ENCODE measurements at regions not wholly inside any gene's neighbourhood (a gene's known extent, or its start where the extent isn't known, plus 50 kb on each side); places are given as distances from the start of the nearest gene placed in this dataset.

DNA sequence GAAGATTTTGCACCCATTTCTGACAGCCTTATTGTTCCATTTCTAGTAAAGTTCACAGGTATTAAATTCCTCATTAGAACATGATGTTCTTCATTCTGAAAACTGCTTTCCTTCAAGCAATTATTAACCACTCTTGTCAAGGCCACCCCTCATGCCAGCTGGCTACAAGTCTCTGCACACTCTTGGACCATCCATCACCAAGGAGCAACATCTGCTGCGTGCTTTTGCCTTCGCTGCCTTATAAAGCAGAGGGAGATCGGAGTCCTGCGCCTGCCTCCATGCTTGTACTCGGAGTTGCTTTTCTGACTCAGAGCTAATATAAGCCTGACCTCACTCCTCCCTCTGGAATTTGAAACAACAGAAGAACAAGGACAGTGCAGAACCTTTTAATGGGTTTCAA lies 529.9 kb upstream of the DPP6 start:
- no peak overlapping the region for H3K4me3 ChIP-seq (ENCODE audit: low read depth, low read length)
- TF ChIP-seq, protein P1, sequence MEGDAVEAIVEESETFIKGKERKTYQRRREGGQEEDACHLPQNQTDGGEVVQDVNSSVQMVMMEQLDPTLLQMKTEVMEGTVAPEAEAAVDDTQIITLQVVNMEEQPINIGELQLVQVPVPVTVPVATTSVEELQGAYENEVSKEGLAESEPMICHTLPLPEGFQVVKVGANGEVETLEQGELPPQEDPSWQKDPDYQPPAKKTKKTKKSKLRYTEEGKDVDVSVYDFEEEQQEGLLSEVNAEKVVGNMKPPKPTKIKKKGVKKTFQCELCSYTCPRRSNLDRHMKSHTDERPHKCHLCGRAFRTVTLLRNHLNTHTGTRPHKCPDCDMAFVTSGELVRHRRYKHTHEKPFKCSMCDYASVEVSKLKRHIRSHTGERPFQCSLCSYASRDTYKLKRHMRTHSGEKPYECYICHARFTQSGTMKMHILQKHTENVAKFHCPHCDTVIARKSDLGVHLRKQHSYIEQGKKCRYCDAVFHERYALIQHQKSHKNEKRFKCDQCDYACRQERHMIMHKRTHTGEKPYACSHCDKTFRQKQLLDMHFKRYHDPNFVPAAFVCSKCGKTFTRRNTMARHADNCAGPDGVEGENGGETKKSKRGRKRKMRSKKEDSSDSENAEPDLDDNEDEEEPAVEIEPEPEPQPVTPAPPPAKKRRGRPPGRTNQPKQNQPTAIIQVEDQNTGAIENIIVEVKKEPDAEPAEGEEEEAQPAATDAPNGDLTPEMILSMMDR (IDR thresholded peaks at IDR 0.05; ENCODE audit: insufficient read depth, low read depth, low read length) = no peak
- DNase-seq (ENCODE audit: low read depth) = no peak

DNA sequence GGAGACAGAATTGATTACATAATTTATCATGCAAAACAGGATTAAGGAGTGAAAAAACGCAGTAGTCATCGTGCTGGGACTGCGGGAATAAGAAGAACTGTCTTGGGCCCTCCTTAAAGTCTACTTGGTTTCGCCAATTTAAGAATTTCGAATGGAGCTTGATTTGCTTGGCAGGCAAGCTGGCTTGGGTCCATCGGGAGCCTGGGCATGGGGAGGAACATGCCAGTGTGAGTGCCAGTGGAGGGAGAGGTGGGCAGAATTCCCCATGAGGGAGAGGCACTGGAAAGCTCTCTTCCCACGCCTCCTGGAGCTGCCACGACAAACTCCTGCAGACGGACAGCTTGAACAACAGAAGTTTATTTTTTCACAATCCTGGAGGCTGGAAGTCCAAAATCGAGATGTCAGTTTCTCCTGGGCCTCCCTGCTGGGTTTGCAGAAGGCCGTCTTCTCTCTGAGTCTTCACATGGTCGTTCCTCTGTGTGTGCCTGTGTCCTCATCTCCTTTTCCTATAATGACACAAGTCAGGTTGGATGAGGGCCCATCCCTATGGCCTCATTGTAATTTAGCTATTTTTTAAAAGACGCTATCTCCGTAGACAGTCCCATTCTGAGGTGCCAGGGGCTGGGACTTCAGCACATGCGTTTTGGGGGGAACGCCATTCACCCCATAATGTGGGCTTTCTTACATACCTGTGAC lies 528.7 kb upstream of the DPP6 start:
- TF ChIP-seq, protein P1 (IDR thresholded peaks at IDR 0.05; ENCODE audit: insufficient read depth, low read depth, low read length) = no peak

DNA sequence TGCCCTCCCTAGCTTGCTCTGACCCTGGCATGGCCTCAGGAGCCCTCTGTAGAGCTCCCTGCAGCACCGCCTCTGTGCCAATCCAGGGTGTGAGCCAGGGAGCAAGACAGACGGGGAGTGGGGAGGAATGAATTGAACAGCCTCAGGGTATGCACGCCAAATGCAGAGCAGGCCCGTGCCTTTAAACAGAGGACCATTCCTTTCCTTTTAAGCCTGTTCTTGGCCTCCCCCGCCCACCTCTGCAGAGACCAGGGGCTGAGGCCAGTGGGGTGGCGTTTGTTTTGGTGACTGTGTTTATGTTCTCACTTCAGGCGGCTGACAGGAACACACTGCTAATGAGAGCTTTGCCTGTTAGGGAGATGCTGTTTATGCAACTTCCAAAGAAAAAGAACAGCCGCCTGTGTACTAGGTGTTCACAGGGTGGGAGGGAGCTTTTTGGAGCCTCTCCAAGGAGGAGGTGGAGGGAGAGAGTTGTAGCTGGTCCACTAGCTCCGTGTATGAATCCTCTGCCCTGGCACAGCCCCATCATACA lies 528.1 kb upstream of the DPP6 start:
- no peak overlapping the region for H3K4me3 ChIP-seq (ENCODE audit: low read depth, low read length)
- no peak for DNase-seq (ENCODE audit: low read depth)
- TF ChIP-seq, protein P1 (IDR thresholded peaks at IDR 0.05; ENCODE audit: insufficient read depth, low read depth, low read length) = no peak

More for the DNA sequence above, 528.7 kb upstream of the DPP6 start:
- H3K4me3 ChIP-seq (ENCODE audit: low read depth, low read length) = no peak overlapping the region
- DNase-seq (ENCODE audit: low read depth) = no peak

DNA sequence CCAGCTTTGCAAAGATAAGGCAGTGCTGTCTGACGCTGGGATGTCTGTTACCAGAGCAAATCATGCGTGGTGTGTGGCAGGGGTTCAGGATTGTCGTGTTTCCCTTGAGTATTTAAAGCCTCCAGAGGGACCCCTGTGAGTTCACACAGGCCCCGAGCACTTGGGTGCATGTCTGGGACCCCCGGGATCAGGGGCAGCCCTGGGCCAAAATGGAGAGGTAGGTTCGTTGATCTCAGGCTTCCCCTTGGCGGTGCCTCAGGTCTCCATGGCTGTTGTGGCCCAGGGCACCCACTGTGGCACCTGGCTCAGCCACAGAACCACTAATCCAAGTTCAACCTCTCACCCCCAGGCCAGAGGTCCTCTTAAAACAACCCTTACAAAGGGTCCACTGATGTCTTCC lies 523.1 kb upstream of the DPP6 start:
- TF ChIP-seq, protein P1 (IDR thresholded peaks at IDR 0.05; ENCODE audit: insufficient read depth, low read depth, low read length) = no peak
- DNase-seq (ENCODE audit: low read depth) = no peak

DNA sequence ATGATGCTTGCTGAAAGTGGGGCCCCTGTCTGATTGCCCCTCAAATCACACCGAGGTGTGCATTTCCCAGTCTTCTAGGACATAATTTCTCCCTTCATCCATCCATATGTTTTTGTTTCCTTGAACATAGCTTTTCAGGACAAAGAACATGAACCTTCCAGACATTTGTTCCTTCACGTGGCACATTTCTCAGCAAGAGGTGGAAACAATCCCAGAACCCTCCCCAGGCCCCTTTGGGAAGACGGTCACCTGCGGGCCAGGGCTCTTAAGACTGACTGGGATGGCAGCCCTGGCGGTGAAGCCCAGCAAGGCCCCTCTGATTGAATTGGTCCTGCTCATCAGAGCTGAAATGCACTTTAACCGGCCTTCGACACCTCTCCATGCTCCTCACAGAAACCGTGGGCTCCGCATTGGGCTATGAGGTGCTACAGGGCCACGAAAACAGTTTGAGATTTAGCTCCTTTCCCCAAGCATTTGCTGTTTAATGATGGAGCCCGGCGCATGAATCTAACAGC lies 522.5 kb upstream of the DPP6 start:
- TF ChIP-seq, protein P1 (IDR thresholded peaks at IDR 0.05; ENCODE audit: insufficient read depth, low read depth, low read length) = no peak
- DNase-seq (ENCODE audit: low read depth) = no peak

More for the DNA sequence above, 523.1 kb upstream of the DPP6 start:
- no peak overlapping the region for H3K4me3 ChIP-seq (ENCODE audit: low read depth, low read length)

DNA sequence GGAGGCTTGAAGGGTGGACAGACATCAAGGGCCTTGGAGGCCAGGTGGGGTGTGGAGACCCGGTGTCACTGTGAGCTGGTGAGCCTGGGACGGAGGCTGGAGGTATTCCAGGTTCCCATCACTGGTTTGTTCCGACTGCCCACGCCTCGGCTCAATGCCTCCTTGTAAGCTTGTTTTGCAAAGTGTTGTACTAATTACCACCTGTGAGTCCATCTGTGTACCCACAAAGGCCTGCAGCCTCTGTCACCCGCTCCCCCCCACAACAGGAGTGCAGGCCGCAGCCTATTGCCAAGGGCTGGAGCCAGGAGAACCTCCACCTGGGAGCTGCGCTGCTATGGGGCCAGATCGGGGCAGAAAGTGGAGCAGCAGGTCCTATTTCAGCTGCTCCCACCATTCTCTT lies 521.8 kb upstream of the DPP6 start:
- DNase-seq (ENCODE audit: low read depth) = no peak
- TF ChIP-seq, protein P1 (IDR thresholded peaks at IDR 0.05; ENCODE audit: insufficient read depth, low read depth, low read length) = no peak
- H3K4me3 ChIP-seq (ENCODE audit: low read depth, low read length) = no peak overlapping the region

More for the DNA sequence above, 522.5 kb upstream of the DPP6 start:
- no peak overlapping the region for H3K4me3 ChIP-seq (ENCODE audit: low read depth, low read length)
